ENCODE measurements at regions not wholly inside any gene's neighbourhood (a gene's known extent, or its start where the extent isn't known, plus 50 kb on each side); places are given as distances from the start of the nearest gene placed in this dataset.

- H3K27ac ChIP-seq: no peak overlapping the region
- TF ChIP-seq ZFX (IDR thresholded peaks at IDR 0.05; ENCODE audit: borderline replicate concordance) (no peak), CTCF (IDR thresholded peaks at IDR 0.05) (no peak)
Measured at GRCh38 chr10:78411716-78412115, 378.1 kb downstream of the RPS24 start.

GRCh38 chr10:78412605-78413004, 378.9 kb downstream of the RPS24 start:
- no peak overlapping the region for H3K27ac ChIP-seq
- TF ChIP-seq CTCF (IDR thresholded peaks at IDR 0.05): no peak
- TF ChIP-seq ZFX (IDR thresholded peaks at IDR 0.05; ENCODE audit: borderline replicate concordance): no peak

- TF ChIP-seq ZFX (IDR thresholded peaks at IDR 0.05; ENCODE audit: borderline replicate concordance) (no peak), CTCF (IDR thresholded peaks at IDR 0.05) (no peak)
- no peak overlapping the region for H3K27ac ChIP-seq
Measured at GRCh38 chr10:78413076-78414055, 379.7 kb downstream of the RPS24 start.

DNA sequence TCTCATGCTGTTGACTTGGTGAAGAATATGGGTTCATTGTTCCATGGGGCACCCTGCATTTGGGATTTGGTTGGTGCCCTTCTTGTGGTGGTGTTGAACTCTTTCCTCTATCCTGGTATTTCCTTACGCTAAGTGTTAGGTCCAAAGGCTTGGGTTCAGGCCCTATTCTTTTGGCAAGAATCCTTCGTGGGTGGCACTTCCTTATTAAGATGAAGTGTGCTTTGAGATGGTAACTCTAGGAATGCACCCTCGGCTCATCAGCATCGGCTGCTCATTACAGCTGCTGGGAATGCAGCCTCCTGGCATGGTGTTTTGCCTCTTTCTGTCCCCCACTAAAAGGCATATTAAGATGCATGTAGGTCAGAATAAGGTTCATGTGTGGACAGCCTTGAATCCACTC, 380.7 kb downstream of the RPS24 start:
- TF ChIP-seq CTCF (IDR thresholded peaks at IDR 0.05): no peak
- no peak for TF ChIP-seq ZFX (IDR thresholded peaks at IDR 0.05; ENCODE audit: borderline replicate concordance)
- no peak overlapping the region for H3K27ac ChIP-seq

- no peak overlapping the region for H3K27ac ChIP-seq
- TF ChIP-seq CTCF (IDR thresholded peaks at IDR 0.05) (no peak), ZFX (IDR thresholded peaks at IDR 0.05; ENCODE audit: borderline replicate concordance) (no peak)
Measured at GRCh38 chr10:78415111-78415510, 381.4 kb downstream of the RPS24 start.

DNA sequence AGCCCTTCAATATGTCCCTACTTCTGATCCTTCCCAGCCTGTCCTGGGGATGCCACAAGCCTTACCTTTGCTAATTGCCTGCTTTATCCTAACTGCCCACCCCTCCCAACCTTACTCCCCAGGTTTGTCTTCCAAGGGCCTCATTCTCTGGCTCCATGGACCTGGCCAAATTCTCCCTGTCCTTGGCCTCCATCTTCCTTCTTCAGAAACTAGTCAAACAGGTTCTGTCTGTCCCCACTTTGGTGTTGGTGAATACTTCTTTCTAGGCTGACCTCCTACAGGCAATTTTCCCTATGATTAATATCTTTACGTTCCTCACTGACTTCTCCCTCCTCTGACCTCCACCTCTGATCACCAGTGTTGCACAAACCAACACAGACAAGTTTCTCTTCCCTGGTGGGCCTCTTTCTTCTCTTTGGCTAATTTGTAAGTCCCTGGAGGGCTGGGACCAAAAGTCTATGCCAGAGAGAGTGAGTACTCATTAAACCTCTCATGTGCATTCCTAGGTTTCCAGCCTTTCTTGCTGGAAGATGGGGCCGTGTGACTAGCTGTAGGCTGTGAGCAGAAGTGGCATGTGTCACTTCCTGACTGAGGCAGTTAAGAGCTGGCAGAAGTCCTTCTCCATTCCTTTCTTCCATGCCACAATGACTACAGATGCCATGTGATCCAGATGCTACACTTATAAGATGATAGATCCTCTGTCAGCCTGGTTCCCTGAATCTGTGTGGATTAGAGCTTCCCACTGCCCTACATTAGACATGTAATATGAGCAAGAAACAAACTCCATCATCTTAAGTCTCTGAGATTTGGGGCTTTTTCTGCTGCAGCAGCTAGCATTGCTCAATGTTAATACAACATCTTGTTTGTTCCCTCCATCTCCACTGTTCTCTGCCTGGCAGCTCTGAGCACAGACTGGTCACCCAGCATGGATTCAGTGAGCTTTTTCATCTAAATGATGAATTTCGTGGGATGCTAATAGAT, 382.7 kb downstream of the RPS24 start:
- TF ChIP-seq CTCF (IDR thresholded peaks at IDR 0.05): no peak
- TF ChIP-seq ZFX (IDR thresholded peaks at IDR 0.05; ENCODE audit: borderline replicate concordance): no peak

More for the DNA sequence above, 382.7 kb downstream of the RPS24 start:
- H3K27ac ChIP-seq: no peak overlapping the region

Measured in 22Rv1 (cell line).